Fibroblast of gingiva (primary cell): ENCODE measurements at regions not wholly inside any gene's neighbourhood (a gene's known extent, or its start where the extent isn't known, plus 50 kb on each side); places are given as distances from the start of the nearest gene placed in this dataset.

Source experiments
- DNase-seq: peaks from one replicate; pipeline ENCODE4 v3.0.0-alpha.2; 2011; ENCODE audit warnings: low read depth

GRCh38 chr2:140063356-140063755 lies 1283.2 kb upstream of the NXPH2 start:
- DNase-seq, result peak; percentile 53

GRCh38 chr2:140061240-140061639 lies 1281.0 kb upstream of the NXPH2 start:
- no peak for DNase-seq

- DNase-seq, result no peak
Measured at GRCh38 chr2:140057928-140058327, 1277.7 kb upstream of the NXPH2 start.

- DNase-seq, result no peak
Measured at GRCh38 chr2:140041811-140042210, 1261.6 kb upstream of the NXPH2 start.

GRCh38 chr2:140041239-140041638 lies 1261.0 kb upstream of the NXPH2 start:
- DNase-seq, result no peak

GRCh38 chr2:140033638-140034037 lies 1253.4 kb upstream of the NXPH2 start:
- DNase-seq, result no peak

- DNase-seq, result no peak
Measured at GRCh38 chr2:140027966-140028365, 1247.8 kb upstream of the NXPH2 start.

- no peak for DNase-seq
Measured at GRCh38 chr2:140027320-140027719, 1247.1 kb upstream of the NXPH2 start.

GRCh38 chr2:140023291-140023690 lies 1243.1 kb upstream of the NXPH2 start:
- peak; percentile 4 for DNase-seq

GRCh38 chr2:140018541-140018940 lies 1238.4 kb upstream of the NXPH2 start:
- no peak for DNase-seq

GRCh38 chr2:140014204-140014546 lies 1234.0 kb upstream of the NXPH2 start:
- DNase-seq, result no peak

GRCh38 chr2:140013545-140014203 lies 1233.5 kb upstream of the NXPH2 start:
- DNase-seq, result no peak

- no peak for DNase-seq
Measured at GRCh38 chr2:140011287-140011686, 1231.1 kb upstream of the NXPH2 start.

- no peak for DNase-seq
Measured at GRCh38 chr2:140002110-140002509, 1221.9 kb upstream of the NXPH2 start.

- DNase-seq, result no peak
Measured at GRCh38 chr2:139992711-139993345, 1212.6 kb upstream of the NXPH2 start.

GRCh38 chr2:139992078-139992477 lies 1211.9 kb upstream of the NXPH2 start:
- no peak for DNase-seq

GRCh38 chr2:139990646-139991335 lies 1210.6 kb upstream of the NXPH2 start:
- no peak for DNase-seq

- DNase-seq, result no peak
Measured at GRCh38 chr2:139969323-139969722, 1189.1 kb upstream of the NXPH2 start.

- DNase-seq, result no peak
Measured at GRCh38 chr2:139968588-139968987, 1188.4 kb upstream of the NXPH2 start.

- DNase-seq, result no peak
Measured at GRCh38 chr2:139967665-139968064, 1187.5 kb upstream of the NXPH2 start.

- DNase-seq, result no peak
Measured at GRCh38 chr2:139964721-139965440, 1184.7 kb upstream of the NXPH2 start.

- DNase-seq, result no peak
Measured at GRCh38 chr2:139963863-139964355, 1183.7 kb upstream of the NXPH2 start.
